ENCODE measurements at regions not wholly inside any gene's neighbourhood (a gene's known extent, or its start where the extent isn't known, plus 50 kb on each side); places are given as distances from the start of the nearest gene placed in this dataset.

- TF ChIP-seq EZH2 (IDR thresholded peaks at IDR 0.05; ENCODE audit: low read length, unreplicated experiment) (no peak), CTCF (conservative IDR thresholded peaks at IDR 0.05; ENCODE audit: low read depth, low read length) (no peak), EZH2phosphoT487 (IDR thresholded peaks at IDR 0.05; ENCODE audit: borderline replicate concordance, low read length) (no peak)
Measured at GRCh38 chr5:125011419-125011818, 265.0 kb upstream of the ZNF608 start.
